Transverse colon (tissue), 4 donors: ENCODE measurements at regions not wholly inside any gene's neighbourhood (a gene's known extent, or its start where the extent isn't known, plus 50 kb on each side); places are given as distances from the start of the nearest gene placed in this dataset.

Experiments used
- EP300 ChIP-seq: sonication (generic); formaldehyde crosslinking; IDR thresholded peaks from one replicate; pipeline ENCODE4 v1.6.1; 2017; ENCODE audit warnings: antibody characterized with exemption, low read depth
- POLR2A ChIP-seq: fragments of 450-650 bp; IDR thresholded peaks from one replicate; pipeline ENCODE4 v1.6.1; 2016; ENCODE audit warnings: antibody characterized with exemption, mild to moderate bottlenecking, moderate library complexity
- POLR2AphosphoS5 ChIP-seq, 3 donors: sonication (generic); formaldehyde crosslinking; IDR thresholded peaks; one replicate each; pipeline ENCODE4 v1.6.1; 2016; ENCODE audit warnings: antibody characterized with exemption in 3 of 3
- TF ChIP-seq, protein P1 (sequence below), 5 experiments: fragments of 200-600 bp in 3 of 5; fragments of 450-650 bp in 2 of 5; sonication (generic) in 3 of 5; IDR thresholded peaks; 1 replicate in 2 of 5; 2 replicates in 3 of 5; pipeline ENCODE4 v1.5.1; 2016 to 2017; ENCODE audit warnings: antibody characterized with exemption in 5 of 5, inconsistent platforms in 3 of 5, mild to moderate bottlenecking in 2 of 5, moderate library complexity in 1 of 5

DNA sequence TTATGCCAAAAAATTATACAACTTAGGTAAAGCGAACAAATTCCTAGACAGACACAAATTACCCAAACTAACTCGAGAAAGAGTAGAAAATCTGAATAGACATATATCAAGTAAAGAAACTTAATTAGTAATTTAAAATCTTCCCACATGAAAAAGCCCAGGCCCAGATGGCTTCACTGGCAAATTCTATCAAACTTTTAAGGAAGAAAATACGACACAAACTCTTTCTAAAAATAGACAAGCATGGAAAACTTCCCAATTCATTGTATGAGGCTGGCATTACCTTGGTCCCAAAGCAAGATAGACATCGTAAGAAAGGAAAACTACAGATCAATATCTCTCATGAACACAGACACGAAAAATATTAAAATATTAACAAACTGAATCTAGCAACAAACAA, 135.3 kb downstream of the DRD1 start:
- TF ChIP-seq, protein P1, sequence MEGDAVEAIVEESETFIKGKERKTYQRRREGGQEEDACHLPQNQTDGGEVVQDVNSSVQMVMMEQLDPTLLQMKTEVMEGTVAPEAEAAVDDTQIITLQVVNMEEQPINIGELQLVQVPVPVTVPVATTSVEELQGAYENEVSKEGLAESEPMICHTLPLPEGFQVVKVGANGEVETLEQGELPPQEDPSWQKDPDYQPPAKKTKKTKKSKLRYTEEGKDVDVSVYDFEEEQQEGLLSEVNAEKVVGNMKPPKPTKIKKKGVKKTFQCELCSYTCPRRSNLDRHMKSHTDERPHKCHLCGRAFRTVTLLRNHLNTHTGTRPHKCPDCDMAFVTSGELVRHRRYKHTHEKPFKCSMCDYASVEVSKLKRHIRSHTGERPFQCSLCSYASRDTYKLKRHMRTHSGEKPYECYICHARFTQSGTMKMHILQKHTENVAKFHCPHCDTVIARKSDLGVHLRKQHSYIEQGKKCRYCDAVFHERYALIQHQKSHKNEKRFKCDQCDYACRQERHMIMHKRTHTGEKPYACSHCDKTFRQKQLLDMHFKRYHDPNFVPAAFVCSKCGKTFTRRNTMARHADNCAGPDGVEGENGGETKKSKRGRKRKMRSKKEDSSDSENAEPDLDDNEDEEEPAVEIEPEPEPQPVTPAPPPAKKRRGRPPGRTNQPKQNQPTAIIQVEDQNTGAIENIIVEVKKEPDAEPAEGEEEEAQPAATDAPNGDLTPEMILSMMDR (IDR thresholded peaks at IDR 0.05) = no peak
- TF ChIP-seq EP300 = no peak
- TF ChIP-seq POLR2AphosphoS5 (IDR thresholded peaks at IDR 0.05) = no peak
- no peak for TF ChIP-seq POLR2A
